Choroid plexus epithelial cell (primary cell): ENCODE measurements at regions not wholly inside any gene's neighbourhood (a gene's known extent, or its start where the extent isn't known, plus 50 kb on each side); places are given as distances from the start of the nearest gene placed in this dataset.

Source experiments
- DNase-seq: peaks from one replicate; pipeline ENCODE4 v3.0.0-alpha.2; 2010; ENCODE audit warnings: low read depth
- H3K4me3 ChIP-seq: 2 replicates; pipeline ENCODE4 v1.5.1; 2011; ENCODE audit warnings: low read depth, mild to moderate bottlenecking, control low read depth, low read length, moderate library complexity
- CTCF ChIP-seq: conservative IDR thresholded peaks from 2 replicates; pipeline ENCODE4 v1.5.1; 2011; ENCODE audit warnings: low read depth, mild to moderate bottlenecking, control low read depth, inconsistent platforms, low read length, moderate library complexity

DNA sequence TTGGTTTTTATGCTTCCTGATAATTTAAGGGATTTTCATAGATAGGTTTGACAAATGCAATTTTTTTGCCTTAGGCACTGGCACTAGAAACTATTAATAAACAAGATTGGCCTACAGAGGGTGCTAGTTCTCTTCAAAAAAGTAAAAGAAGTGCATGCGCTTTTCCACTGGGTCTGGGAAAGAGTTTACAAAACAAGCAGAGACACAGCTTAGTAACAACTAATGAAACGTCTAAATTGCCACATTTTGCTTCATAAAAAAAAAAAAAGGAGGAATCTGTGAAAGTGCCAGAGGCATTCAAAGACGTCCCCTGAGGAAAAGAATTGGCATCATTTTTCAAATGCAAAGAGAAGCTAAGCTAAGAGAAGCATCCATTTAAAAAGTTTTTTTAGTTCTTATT, 58.3 kb upstream of the EEA1 start:
- no peak overlapping the region for H3K4me3 ChIP-seq

DNA sequence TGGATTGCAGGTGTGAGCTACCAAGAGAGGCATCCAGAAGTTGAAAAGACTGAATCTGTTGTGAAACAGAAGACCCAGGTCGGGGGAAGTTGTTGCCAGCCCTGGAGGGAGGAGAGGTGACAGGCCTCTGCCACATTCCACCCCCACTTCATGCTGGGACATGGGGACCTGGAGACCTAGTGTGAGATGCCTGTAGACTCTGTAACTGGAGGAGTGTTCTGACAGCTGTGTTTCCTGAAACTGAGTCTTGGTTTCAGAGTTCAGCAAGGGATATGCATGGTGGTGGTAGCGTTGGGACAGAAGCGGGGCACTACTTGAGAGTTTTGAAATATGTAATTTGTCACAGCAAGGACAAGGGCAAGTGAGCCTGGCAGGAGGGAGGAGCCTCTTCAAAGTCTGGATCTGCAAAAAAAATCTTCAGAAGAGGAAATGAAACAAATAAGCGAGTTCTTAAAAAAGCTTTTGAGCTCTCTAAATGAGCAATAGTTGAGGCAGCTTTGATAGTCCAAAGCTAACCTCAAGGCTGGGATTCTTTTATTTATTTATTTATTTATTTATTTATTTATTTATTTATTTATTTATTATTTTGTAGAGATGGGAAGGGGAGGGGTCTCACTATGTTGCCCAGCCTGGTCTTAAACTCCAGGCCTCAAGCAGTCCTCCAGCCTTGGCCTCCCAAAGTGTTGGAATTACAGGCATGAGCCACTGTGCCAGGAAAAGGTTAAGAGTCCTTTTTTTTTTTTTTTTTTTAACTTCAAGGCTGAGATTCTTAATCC, 58.9 kb upstream of the EEA1 start:
- peak; percentile 10 for DNase-seq
- H3K4me3 ChIP-seq: no peak overlapping the region
- no peak for TF ChIP-seq CTCF

More for the DNA sequence above, 58.3 kb upstream of the EEA1 start:
- peak; percentile 61 for TF ChIP-seq CTCF
- DNase-seq: peak; percentile 92

DNA sequence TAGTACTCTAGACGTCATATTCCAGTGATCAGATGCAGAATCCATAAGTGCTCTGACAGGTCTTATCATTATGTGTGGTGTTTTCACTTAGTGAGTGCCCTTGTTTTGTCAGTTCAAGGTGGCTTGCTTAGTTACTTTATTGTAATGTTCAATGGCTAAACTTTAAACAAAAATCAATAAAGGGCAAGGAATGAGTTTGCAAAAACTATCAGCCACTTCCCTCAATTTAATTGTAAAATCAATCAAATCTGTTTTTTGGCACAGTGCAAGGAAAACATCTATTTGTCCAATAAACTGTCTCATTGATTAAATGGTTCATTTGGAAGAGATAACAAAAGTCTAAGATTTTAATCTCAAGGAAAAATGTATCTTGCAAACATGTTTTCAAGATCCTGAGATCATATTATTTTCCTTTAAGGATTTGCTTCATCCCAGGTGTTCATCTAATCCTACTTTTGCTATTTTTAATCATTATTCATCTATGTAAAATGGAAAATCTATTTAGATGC, 59.6 kb upstream of the EEA1 start:
- no peak for TF ChIP-seq CTCF
- no peak for DNase-seq
- no peak overlapping the region for H3K4me3 ChIP-seq

DNA sequence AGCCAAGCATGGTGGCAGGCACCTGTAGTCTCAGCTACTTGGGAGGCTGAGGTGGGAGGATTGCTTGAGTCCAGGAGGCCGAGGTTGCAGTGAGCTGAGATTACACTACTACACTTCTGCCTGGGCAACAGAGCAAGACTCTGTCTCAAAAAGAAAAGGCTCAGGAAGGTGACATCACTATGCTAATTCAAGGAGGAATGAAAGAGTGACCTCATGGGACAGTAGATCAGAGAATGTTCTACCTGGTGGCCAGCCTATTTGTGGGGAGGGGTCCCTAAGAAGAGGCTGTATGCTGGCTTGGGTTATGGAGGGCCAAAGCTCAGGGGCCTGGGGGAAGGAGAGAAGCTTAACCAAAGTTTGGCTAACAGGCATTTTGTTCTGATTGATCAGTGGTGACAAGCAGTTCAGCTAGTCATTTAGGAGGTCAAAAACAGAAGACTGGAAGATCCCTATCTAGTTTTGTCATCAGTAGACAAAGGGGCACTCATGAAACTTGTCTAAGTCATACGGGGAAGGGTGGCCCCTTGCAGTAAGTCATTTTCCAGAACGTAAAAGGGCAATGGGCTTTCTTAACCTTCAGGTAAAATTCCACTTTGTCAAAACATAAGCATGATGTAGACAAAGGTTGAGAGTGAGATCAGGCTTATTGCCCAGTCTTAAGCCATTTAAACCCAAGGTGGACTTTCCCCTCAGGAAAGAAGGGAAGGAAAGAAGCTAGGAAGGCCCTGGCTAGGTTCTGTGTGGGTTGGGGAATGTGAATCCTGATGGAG, 60.8 kb upstream of the EEA1 start:
- no peak overlapping the region for H3K4me3 ChIP-seq
- no peak for TF ChIP-seq CTCF
- DNase-seq: no peak

- H3K4me3 ChIP-seq: no peak overlapping the region
- DNase-seq: no peak
- no peak for TF ChIP-seq CTCF
Observed at GRCh38 chr12:92991134-92991533, 62.0 kb upstream of the EEA1 start.

GRCh38 chr12:92992041-92992440, 62.9 kb upstream of the EEA1 start:
- no peak overlapping the region for H3K4me3 ChIP-seq
- TF ChIP-seq CTCF: no peak
- DNase-seq: peak; percentile 43
